ENCODE measurements at regions not wholly inside any gene's neighbourhood (a gene's known extent, or its start where the extent isn't known, plus 50 kb on each side); places are given as distances from the start of the nearest gene placed in this dataset.

GRCh38 chr4:3699261-3699660 lies 66.9 kb upstream of the ADRA2C start:
- TF ChIP-seq, protein P1, sequence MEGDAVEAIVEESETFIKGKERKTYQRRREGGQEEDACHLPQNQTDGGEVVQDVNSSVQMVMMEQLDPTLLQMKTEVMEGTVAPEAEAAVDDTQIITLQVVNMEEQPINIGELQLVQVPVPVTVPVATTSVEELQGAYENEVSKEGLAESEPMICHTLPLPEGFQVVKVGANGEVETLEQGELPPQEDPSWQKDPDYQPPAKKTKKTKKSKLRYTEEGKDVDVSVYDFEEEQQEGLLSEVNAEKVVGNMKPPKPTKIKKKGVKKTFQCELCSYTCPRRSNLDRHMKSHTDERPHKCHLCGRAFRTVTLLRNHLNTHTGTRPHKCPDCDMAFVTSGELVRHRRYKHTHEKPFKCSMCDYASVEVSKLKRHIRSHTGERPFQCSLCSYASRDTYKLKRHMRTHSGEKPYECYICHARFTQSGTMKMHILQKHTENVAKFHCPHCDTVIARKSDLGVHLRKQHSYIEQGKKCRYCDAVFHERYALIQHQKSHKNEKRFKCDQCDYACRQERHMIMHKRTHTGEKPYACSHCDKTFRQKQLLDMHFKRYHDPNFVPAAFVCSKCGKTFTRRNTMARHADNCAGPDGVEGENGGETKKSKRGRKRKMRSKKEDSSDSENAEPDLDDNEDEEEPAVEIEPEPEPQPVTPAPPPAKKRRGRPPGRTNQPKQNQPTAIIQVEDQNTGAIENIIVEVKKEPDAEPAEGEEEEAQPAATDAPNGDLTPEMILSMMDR (conservative IDR thresholded peaks at IDR 0.05), result no peak
- TF ChIP-seq ZFX (IDR thresholded peaks at IDR 0.05), result no peak

GRCh38 chr4:3697033-3697432 lies 69.2 kb upstream of the ADRA2C start:
- no peak for TF ChIP-seq ZFX (IDR thresholded peaks at IDR 0.05)
- TF ChIP-seq, protein P1 (conservative IDR thresholded peaks at IDR 0.05), result no peak
- no peak overlapping the region for H3K27ac ChIP-seq

More at GRCh38 chr4:3699261-3699660, 66.9 kb upstream of the ADRA2C start:
- no peak overlapping the region for H3K27ac ChIP-seq

DNA sequence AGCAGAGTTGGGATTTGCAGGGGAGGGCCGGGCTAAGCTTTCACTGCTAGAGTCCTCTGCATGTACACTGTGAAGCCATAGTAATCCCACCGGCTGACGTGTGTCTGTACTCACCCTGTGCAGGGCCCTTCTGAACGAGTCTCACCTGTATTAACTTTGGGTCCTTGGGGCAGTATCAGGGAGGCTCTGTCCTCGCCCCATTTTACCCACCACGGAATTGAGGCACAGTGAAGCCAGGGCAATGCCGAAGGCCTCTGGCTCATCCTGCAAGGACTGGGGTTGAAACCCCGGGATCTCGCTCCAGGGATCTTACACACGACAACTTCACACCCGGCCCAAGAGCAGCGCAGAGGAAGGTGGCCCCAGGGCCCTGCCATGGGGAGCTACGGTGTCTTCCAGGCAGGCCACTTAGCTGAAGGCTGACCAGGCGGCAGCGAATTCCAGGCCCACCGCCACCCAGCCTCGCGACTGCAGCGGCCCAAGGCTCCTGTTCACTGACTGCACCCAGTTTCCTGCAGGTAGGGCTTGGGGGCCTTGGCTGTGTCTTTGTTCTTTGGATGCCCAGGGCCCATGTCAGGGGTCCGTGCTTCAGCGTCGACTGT lies 75.5 kb upstream of the ADRA2C start:
- no peak overlapping the region for H3K27ac ChIP-seq
- TF ChIP-seq, protein P1 (conservative IDR thresholded peaks at IDR 0.05), result no peak
- no peak for TF ChIP-seq ZFX (IDR thresholded peaks at IDR 0.05)

DNA sequence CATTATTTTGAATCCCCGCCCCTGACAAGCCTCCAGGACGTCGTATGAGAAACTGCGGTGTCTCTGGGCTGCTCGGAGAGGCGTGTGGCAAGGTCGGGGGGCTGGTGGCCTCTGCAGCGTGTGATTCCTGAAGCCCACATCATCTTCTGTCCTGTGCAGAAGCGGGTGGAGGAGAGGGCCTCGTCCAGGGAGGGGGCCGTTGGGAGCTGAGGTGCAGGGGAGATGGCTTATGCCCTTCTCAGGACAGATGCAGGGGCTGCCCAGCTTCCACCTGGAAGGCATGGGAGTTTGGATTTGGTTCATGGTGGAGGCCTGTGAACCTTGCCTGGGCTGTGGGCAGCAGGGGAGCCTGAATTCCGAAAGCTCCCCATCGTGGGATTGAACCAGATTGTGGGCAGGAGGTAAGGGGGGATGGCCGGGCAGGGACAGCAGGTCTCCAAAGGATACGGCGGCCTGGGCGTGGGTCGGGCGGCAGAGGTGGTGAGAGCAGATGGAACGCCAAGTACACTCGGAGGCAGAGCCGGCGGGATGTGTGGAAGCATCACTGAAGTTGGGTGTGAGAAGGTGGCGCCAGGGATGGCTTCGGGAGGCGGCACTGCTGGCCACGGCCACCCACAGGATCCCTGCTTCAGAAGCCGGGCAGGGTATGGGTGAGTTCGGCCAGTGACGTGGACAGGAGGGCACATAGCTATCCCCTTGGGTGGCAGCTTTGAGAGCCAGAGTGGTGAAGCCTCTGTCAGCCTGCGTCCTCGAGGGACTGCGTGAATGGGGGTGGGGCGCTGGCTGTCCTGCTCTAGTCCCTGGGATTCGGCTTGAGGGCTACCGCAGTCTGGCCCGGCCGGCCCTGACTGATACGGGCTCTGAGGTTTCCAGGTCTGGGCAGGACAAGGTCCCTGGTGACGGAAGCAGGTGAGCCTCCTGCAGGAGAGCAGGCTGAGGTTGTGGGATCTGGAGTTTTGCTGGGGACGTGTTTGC lies 76.3 kb upstream of the ADRA2C start:
- TF ChIP-seq, protein P1 (conservative IDR thresholded peaks at IDR 0.05), result no peak
- no peak for TF ChIP-seq ZFX (IDR thresholded peaks at IDR 0.05)
- H3K27ac ChIP-seq, result no peak overlapping the region

DNA sequence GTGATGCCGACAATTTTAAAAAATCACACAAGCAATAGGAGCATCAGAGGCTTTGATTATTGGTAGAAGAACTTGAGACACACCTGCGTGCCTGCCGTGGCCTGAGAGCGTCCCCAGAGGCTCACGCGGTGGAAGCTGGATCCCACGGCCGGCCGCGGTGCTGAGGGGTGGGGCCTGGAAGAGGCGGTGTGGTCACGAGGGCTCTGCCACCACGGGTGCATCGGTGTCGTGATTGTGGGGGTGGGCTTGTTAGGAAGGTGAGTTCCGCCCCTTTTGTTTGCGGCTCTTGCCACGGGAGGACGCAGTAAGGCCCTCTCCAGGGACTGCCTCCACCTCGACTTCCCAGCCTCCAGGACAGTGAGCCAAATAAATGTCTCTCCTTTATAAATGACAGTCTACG lies 77.2 kb upstream of the ADRA2C start:
- H3K27ac ChIP-seq, result no peak overlapping the region
- TF ChIP-seq ZFX (IDR thresholded peaks at IDR 0.05), result no peak

DNA sequence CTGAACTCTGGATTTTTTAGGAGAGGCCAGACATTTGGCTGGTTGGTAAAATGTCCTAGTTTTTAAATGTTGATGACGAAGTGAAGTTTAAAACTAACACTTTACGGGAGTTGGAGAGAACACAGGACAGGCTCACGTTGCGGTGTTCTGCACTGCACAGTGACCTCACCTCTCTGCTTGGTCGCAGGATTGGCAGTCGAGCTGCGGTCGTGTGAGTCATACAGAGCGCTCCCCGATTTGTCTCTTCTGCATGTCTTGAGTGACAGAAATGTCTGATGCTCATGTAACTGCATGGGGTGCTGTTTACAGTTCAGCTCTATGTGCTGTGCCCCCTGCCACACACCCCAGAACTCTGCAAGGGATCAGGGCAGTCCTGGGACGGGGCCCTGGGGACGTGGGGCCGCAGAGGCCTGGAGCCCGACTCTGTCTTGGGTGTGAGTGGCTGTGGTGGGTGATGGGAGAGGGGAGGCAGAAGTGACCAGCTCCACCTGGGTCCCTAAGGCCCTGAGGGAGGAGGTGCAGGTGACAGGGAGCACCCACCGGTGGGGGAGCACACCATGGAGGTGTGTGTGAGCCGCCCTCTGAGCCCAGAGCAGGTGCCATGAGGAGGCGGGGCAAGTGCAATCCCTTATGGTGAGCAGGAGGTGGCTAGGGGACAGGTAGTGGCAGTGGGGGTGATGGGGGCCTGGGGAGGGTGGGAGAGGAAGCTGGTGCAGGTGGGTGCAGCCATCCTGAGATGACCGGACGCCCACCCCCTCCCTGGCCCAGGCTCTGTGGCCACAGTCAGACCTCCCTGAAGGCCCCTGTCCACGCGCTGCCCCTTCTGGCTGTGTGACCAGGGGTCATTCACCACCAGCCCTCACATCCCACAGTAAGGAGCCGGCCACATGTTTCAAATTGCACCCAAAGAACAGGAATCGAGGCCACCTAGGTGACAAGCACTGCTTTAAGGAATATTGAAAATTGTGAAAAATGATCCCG lies 77.9 kb upstream of the ADRA2C start:
- no peak overlapping the region for H3K27ac ChIP-seq
- no peak for TF ChIP-seq ZFX (IDR thresholded peaks at IDR 0.05)
- TF ChIP-seq, protein P1 (conservative IDR thresholded peaks at IDR 0.05), result no peak

DNA sequence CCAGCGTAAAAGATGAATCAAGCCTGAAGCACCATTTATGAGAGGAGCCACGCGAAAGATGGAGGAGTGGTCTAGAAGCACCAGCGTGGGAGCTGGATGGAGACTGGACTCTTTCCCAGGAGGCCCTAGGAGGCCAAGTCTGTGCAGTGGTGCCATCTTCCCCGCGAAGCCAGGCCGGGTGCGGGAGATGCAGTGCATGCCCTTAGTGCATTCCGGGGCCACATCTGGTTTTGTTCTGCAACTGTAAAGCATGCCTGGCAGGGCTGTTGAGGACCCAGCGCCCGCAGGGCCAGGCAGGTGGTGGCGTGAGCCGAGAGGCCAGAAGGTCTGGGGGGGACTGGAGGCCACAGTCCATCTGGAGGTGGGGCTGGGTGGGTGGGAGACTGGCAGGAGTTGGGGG lies 78.6 kb upstream of the ADRA2C start:
- TF ChIP-seq, protein P1 (conservative IDR thresholded peaks at IDR 0.05), result no peak
- TF ChIP-seq ZFX (IDR thresholded peaks at IDR 0.05), result no peak
- H3K27ac ChIP-seq, result no peak overlapping the region

Measured in C4-2B (cell line).